B cell (primary cell): ENCODE measurements at regions not wholly inside any gene's neighbourhood (a gene's known extent, or its start where the extent isn't known, plus 50 kb on each side); places are given as distances from the start of the nearest gene placed in this dataset.

ENCODE experiments used
- EZH2 ChIP-seq: IDR thresholded peaks from 2 replicates; pipeline ENCODE4 v1.6.1; 2012; ENCODE audit warnings: borderline replicate concordance, low read depth, mild to moderate bottlenecking, moderate library complexity, low read length; ENCODE audit not compliant: insufficient read depth, poor library complexity, severe bottlenecking
- TF ChIP-seq, protein P1 (sequence below): fragments of 200-600 bp; IDR thresholded peaks from one replicate; pipeline ENCODE4 v1.8.0; 2022; ENCODE audit warnings: antibody characterized with exemption, mild to moderate bottlenecking

DNA sequence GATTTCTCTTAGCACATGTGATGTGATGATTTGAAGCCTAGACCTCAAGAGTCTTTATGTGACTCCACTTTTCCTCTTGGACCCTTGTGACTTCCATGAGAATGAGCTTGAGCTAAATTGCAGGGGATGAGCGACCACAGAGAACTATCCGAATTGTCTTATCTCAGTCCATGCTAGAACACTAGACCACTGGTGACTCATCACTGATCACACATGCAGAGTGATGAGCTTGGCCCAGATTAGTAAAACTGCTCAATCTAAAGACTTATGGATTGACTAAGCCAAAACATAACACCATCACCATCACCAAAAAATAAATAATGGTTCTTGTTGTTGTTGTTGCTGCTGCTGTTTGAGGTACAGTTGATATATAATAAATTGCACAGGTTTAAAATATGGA is 114.1 kb upstream of the CFAP20DC start:
- TF ChIP-seq, protein P1, sequence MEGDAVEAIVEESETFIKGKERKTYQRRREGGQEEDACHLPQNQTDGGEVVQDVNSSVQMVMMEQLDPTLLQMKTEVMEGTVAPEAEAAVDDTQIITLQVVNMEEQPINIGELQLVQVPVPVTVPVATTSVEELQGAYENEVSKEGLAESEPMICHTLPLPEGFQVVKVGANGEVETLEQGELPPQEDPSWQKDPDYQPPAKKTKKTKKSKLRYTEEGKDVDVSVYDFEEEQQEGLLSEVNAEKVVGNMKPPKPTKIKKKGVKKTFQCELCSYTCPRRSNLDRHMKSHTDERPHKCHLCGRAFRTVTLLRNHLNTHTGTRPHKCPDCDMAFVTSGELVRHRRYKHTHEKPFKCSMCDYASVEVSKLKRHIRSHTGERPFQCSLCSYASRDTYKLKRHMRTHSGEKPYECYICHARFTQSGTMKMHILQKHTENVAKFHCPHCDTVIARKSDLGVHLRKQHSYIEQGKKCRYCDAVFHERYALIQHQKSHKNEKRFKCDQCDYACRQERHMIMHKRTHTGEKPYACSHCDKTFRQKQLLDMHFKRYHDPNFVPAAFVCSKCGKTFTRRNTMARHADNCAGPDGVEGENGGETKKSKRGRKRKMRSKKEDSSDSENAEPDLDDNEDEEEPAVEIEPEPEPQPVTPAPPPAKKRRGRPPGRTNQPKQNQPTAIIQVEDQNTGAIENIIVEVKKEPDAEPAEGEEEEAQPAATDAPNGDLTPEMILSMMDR: no peak
- no peak for TF ChIP-seq EZH2
